ENCODE measurements at regions not wholly inside any gene's neighbourhood (a gene's known extent, or its start where the extent isn't known, plus 50 kb on each side); places are given as distances from the start of the nearest gene placed in this dataset.

DNA sequence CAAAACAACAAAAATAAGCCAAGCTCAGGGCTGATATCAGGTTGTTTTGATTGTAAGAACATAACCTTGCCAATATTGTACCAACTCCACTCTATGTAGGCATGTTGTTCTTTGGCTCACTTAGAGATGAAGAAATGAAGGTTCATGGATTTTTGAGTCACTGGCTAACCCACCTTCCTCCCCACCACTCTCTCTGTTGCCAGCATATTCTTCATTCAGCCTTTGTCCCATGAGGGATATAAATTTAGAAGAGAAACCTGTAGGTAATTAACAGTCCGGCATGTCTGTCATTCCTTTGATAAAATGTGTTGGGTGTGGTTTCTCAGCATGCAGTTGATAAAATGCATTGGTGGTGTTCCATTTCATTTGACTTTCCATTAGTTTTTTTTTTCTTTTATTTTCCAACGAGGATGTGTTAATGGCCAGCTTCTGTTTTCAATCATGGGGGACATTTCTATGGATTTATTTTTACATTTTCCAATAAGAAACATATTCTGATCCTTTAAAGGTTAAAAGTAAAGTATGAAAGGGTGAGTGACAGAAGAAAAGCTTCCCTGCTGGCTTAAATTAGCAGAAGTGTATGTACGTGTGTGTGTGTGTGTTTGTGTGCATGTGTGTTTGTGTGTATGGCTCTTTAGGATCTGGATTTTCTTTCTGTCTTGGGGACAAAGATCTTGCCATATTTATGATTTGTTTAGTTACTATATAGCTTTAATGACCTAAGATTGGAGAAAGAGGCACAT, 166.2 kb upstream of the KCNJ16 start:
- Histone ChIP-seq H3K4me3 (ENCODE audit: low read length) (no peak overlapping the region), H3K36me3 (ENCODE audit: insufficient read depth, low read length) (no peaks in the 10 kb centered on the region), H3K9me3 (ENCODE audit: low read length) (no peaks in the 10 kb centered on the region), H3K4me1 (ENCODE audit: insufficient read depth, low read length) (no peaks in the 10 kb centered on the region), H3K27ac (ENCODE audit: low read depth, low read length) (no peak overlapping the region), H3K27me3 (ENCODE audit: insufficient read depth, low read length, poor library complexity, severe bottlenecking) (no peaks in the 10 kb centered on the region)
- no peak for DNase-seq
- Mint-ChIP-seq H3K9me3 (peaks cover 0 to 7% (median 0%) of the 10 kb centered on the region in 5 donors), H3K4me3 (no peak overlapping the region), H3K27ac (no peak overlapping the region), H3K36me3 (no peaks in the 10 kb centered on the region), H3K27me3 (peaks cover 0 to 2% of the 10 kb centered on the region in 2 donors), H3K4me1 (no peaks in the 10 kb centered on the region)
- ChIA-PET CTCF (no interaction called here), POLR2A (no interaction called here)

DNA sequence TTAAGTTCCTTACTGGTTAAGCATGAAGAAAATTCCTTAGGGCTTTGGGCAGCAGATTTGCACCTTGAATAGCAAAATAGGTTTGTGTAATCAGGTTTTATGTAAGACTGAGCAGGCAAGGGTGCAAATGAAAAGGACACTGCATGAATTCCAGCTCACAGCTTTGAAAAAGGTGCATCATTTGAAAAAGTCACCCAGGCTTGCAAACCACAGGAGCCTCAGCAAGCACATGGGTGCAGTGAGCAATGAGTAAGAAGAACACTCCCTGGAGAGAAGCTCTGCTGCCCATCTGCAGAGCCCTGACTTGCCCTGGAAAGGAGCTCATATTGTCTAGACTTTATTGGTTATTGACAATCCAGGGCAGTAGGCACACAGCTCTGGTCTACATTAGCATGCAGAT, 165.6 kb upstream of the KCNJ16 start:
- Mint-ChIP-seq H3K36me3 (no peaks in the 10 kb centered on the region), H3K4me1 (no peaks in the 10 kb centered on the region), H3K27me3 (peaks cover 0 to 2% of the 10 kb centered on the region in 2 donors), H3K27ac (no peak overlapping the region), H3K9me3 (peaks cover 0 to 7% (median 0%) of the 10 kb centered on the region in 5 donors), H3K4me3 (no peak overlapping the region)
- no peaks in the 10 kb centered on the region for H3K4me1 ChIP-seq (ENCODE audit: insufficient read depth, low read length)
- no peaks in the 10 kb centered on the region for H3K36me3 ChIP-seq (ENCODE audit: insufficient read depth, low read length)
- no peaks in the 10 kb centered on the region for H3K9me3 ChIP-seq (ENCODE audit: low read length)
- H3K27me3 ChIP-seq (ENCODE audit: insufficient read depth, low read length, poor library complexity, severe bottlenecking): no peaks in the 10 kb centered on the region
- H3K4me3 ChIP-seq (ENCODE audit: low read length): no peak overlapping the region
- no peak overlapping the region for H3K27ac ChIP-seq (ENCODE audit: low read depth, low read length)
- DNase-seq: no peak
- POLR2A ChIA-PET: no interaction called here
- CTCF ChIA-PET: no interaction called here

DNA sequence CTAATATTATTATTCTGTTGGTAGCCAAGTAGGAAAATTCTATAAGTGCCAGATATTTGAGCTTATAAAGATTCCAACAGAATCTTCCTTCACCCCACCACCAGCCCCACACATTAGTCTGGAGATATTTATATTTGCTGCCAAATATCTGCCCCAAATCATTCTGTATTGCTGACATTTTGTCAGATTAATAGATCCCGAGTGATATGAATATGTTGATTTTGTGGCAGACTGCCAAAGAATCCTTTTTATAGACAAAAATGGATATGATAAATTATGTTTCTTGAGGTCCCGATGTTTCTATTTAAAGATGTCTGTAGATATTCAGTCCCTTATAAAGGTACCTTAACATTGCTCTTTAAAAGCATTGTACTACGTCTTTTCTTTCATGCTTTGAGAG, 162.2 kb upstream of the KCNJ16 start:
- Histone ChIP-seq H3K27me3 (ENCODE audit: insufficient read depth, low read length, poor library complexity, severe bottlenecking) (no peaks in the 10 kb centered on the region), H3K9me3 (ENCODE audit: low read length) (no peaks in the 10 kb centered on the region), H3K36me3 (ENCODE audit: insufficient read depth, low read length) (no peaks in the 10 kb centered on the region), H3K4me1 (ENCODE audit: insufficient read depth, low read length) (no peaks in the 10 kb centered on the region), H3K27ac (ENCODE audit: low read depth, low read length) (no peak overlapping the region), H3K4me3 (ENCODE audit: low read length) (no peak overlapping the region)
- Mint-ChIP-seq H3K4me3 (no peak overlapping the region), H3K36me3 (no peaks in the 10 kb centered on the region), H3K27me3 (peaks cover 0 to 2% of the 10 kb centered on the region in 2 donors), H3K9me3 (no peaks in the 10 kb centered on the region), H3K27ac (no peak overlapping the region), H3K4me1 (no peaks in the 10 kb centered on the region)
- ChIA-PET POLR2A (no interaction called here), CTCF (no interaction called here)
- DNase-seq: no peak

- Histone ChIP-seq H3K27me3 (ENCODE audit: insufficient read depth, low read length, poor library complexity, severe bottlenecking) (no peaks in the 10 kb centered on the region), H3K9me3 (ENCODE audit: low read length) (no peaks in the 10 kb centered on the region), H3K4me3 (ENCODE audit: low read length) (no peak overlapping the region), H3K4me1 (ENCODE audit: insufficient read depth, low read length) (no peaks in the 10 kb centered on the region), H3K36me3 (ENCODE audit: insufficient read depth, low read length) (no peaks in the 10 kb centered on the region), H3K27ac (ENCODE audit: low read depth, low read length) (no peak overlapping the region)
- Mint-ChIP-seq H3K4me1 (no peaks in the 10 kb centered on the region), H3K27me3 (no peaks in the 10 kb centered on the region), H3K9me3 (no peaks in the 10 kb centered on the region), H3K36me3 (no peaks in the 10 kb centered on the region), H3K4me3 (no peak overlapping the region), H3K27ac (no peak overlapping the region)
- ChIA-PET POLR2A (no interaction called here), CTCF (no interaction called here)
- no peak for DNase-seq
These were observed 161.8 kb upstream of the KCNJ16 start for GRCh38 chr17:69913216-69913615.

GRCh38 chr17:69913616-69914015, 161.4 kb upstream of the KCNJ16 start:
- Histone ChIP-seq H3K36me3 (ENCODE audit: insufficient read depth, low read length) (no peaks in the 10 kb centered on the region), H3K4me3 (ENCODE audit: low read length) (no peak overlapping the region), H3K27me3 (ENCODE audit: insufficient read depth, low read length, poor library complexity, severe bottlenecking) (no peaks in the 10 kb centered on the region), H3K9me3 (ENCODE audit: low read length) (no peaks in the 10 kb centered on the region), H3K4me1 (ENCODE audit: insufficient read depth, low read length) (no peaks in the 10 kb centered on the region), H3K27ac (ENCODE audit: low read depth, low read length) (no peak overlapping the region)
- Mint-ChIP-seq H3K27ac (no peak overlapping the region), H3K4me1 (no peaks in the 10 kb centered on the region), H3K9me3 (peaks cover 0 to 3% (median 0%) of the 10 kb centered on the region in 5 donors), H3K36me3 (no peaks in the 10 kb centered on the region), H3K4me3 (no peak overlapping the region), H3K27me3 (no peaks in the 10 kb centered on the region)
- no peak for DNase-seq
- POLR2A ChIA-PET: no interaction called here
- CTCF ChIA-PET: no interaction called here

- H3K27ac ChIP-seq (ENCODE audit: low read depth, low read length): no peak overlapping the region
- no peaks in the 10 kb centered on the region for H3K4me1 ChIP-seq (ENCODE audit: insufficient read depth, low read length)
- DNase-seq: no peak
- no peaks in the 10 kb centered on the region for H3K27me3 ChIP-seq (ENCODE audit: insufficient read depth, low read length, poor library complexity, severe bottlenecking)
- ChIA-PET CTCF (no interaction called here), POLR2A (no interaction called here)
- Mint-ChIP-seq H3K4me3 (peak overlapping the region in 1 of 7 donors; percentile 4), H3K9me3 (peaks cover 0 to 4% (median 0%) of the 10 kb centered on the region in 5 donors), H3K27me3 (no peaks in the 10 kb centered on the region), H3K27ac (no peak overlapping the region), H3K36me3 (no peaks in the 10 kb centered on the region), H3K4me1 (no peaks in the 10 kb centered on the region)
- H3K9me3 ChIP-seq (ENCODE audit: low read length): no peaks in the 10 kb centered on the region
- no peaks in the 10 kb centered on the region for H3K36me3 ChIP-seq (ENCODE audit: insufficient read depth, low read length)
- H3K4me3 ChIP-seq (ENCODE audit: low read length): no peak overlapping the region
These were observed 160.5 kb upstream of the KCNJ16 start for GRCh38 chr17:69914520-69914919.

- Histone ChIP-seq H3K4me3 (ENCODE audit: low read length) (no peak overlapping the region), H3K9me3 (ENCODE audit: low read length) (no peaks in the 10 kb centered on the region), H3K27me3 (ENCODE audit: insufficient read depth, low read length, poor library complexity, severe bottlenecking) (no peaks in the 10 kb centered on the region), H3K36me3 (ENCODE audit: insufficient read depth, low read length) (no peaks in the 10 kb centered on the region), H3K4me1 (ENCODE audit: insufficient read depth, low read length) (no peaks in the 10 kb centered on the region), H3K27ac (ENCODE audit: low read depth, low read length) (no peak overlapping the region)
- Mint-ChIP-seq H3K27me3 (no peaks in the 10 kb centered on the region), H3K27ac (no peak overlapping the region), H3K4me1 (no peaks in the 10 kb centered on the region), H3K36me3 (no peaks in the 10 kb centered on the region), H3K9me3 (peaks cover 0 to 6% (median 0%) of the 10 kb centered on the region in 5 donors), H3K4me3 (no peak overlapping the region)
- POLR2A ChIA-PET: no interaction called here
- CTCF ChIA-PET: no interaction called here
- no peak for DNase-seq
These were observed 158.3 kb upstream of the KCNJ16 start for GRCh38 chr17:69916761-69917160.

- no peak for DNase-seq
- Mint-ChIP-seq H3K36me3 (no peaks in the 10 kb centered on the region), H3K4me1 (no peaks in the 10 kb centered on the region), H3K27ac (no peak overlapping the region), H3K27me3 (no peaks in the 10 kb centered on the region), H3K4me3 (no peak overlapping the region), H3K9me3 (peaks cover 0 to 6% (median 0%) of the 10 kb centered on the region in 5 donors)
- no peaks in the 10 kb centered on the region for H3K27me3 ChIP-seq (ENCODE audit: insufficient read depth, low read length, poor library complexity, severe bottlenecking)
- H3K9me3 ChIP-seq (ENCODE audit: low read length): no peaks in the 10 kb centered on the region
- ChIA-PET CTCF (no interaction called here), POLR2A (no interaction called here)
- H3K4me1 ChIP-seq (ENCODE audit: insufficient read depth, low read length): no peaks in the 10 kb centered on the region
- H3K4me3 ChIP-seq (ENCODE audit: low read length): no peak overlapping the region
- no peaks in the 10 kb centered on the region for H3K36me3 ChIP-seq (ENCODE audit: insufficient read depth, low read length)
- H3K27ac ChIP-seq (ENCODE audit: low read depth, low read length): no peak overlapping the region
These were observed 156.9 kb upstream of the KCNJ16 start for GRCh38 chr17:69918164-69918563.

DNA sequence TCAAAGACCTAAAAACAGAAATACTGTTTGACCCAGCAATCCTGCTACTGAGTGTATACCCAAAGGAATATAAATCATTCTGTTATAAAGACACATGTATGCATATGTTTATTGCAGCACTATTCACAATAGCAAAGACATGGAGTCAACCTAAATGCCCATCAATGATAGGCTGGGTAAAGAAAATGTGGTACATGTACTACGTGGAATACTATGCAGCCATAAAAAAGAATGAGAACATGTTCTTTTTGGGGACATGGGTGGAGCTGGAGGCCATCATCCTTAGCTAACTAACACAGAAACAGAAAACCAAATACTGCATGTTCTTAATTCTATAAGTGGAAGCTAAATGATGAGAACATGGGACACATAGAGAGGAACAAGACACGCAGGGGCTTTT, 155.2 kb upstream of the KCNJ16 start:
- peaks cover 0 to 6% (median 0%) of the 10 kb centered on the region in 5 donors for H3K9me3 Mint-ChIP-seq
- Histone ChIP-seq H3K27ac (ENCODE audit: low read depth, low read length) (no peak overlapping the region), H3K27me3 (ENCODE audit: insufficient read depth, low read length, poor library complexity, severe bottlenecking) (no peaks in the 10 kb centered on the region), H3K36me3 (ENCODE audit: insufficient read depth, low read length) (no peaks in the 10 kb centered on the region), H3K4me1 (ENCODE audit: insufficient read depth, low read length) (no peaks in the 10 kb centered on the region), H3K9me3 (ENCODE audit: low read length) (no peaks in the 10 kb centered on the region), H3K4me3 (ENCODE audit: low read length) (no peak overlapping the region)
- H3K4me1 Mint-ChIP-seq: no peaks in the 10 kb centered on the region
- no peak for DNase-seq
- H3K27me3 Mint-ChIP-seq: no peaks in the 10 kb centered on the region
- ChIA-PET POLR2A (no interaction called here), CTCF (no interaction called here)
- H3K4me3 Mint-ChIP-seq: no peak overlapping the region
- no peaks in the 10 kb centered on the region for H3K36me3 Mint-ChIP-seq
- H3K27ac Mint-ChIP-seq: no peak overlapping the region
